Islet precursor cell (in vitro differentiated cells): ENCODE measurements at regions not wholly inside any gene's neighbourhood (a gene's known extent, or its start where the extent isn't known, plus 50 kb on each side); places are given as distances from the start of the nearest gene placed in this dataset.
"Not testable (repeated sequence)": the region's sequence is repeated elsewhere in the genome, so short reads cannot be mapped to it uniquely, and the experiment has no call there.

Experiments
- DNase-seq: peaks from one replicate; pipeline ENCODE4 v3.0.0-alpha.2; 2018

DNA sequence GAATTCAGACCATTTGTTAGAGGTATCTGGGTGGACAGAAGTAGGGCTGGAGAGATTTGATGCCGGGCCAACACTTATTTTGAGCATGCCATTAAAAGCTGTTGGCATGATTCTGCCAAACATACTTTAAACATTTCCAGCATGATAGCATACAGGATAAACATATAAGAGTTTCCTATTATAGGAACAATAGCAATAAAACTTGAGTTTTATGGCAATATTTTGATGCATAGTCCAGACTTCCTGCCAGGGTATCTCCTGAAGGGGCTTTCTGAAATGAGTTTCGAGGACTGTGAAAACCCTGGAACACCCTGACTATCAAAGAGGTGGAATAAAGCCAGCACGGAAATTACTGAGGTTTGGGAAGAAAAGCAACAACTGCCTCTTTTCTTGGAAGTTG, 1398.0 kb upstream of the NXPH2 start:
- DNase-seq = no peak

GRCh38 chr2:140177086-140177485, 1396.9 kb upstream of the NXPH2 start:
- no peak for DNase-seq

DNA sequence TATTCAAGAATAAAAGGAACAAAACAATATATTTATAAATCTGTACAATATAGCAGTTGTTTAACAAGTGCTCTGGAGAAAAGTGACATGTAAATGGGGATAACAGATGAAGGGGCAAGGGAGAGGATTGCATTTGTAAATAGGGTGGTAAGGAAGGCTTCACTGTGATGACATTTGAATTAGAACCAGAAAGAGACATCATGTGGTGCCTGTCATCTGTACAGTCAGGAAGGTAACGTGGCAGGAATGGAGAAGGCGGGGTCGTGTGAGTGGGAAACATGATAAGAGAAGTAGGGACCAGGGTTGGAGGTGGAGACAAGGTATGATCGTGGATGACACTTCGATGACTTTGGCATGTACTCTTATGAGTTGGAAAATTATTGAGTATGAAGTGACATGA, 1393.6 kb upstream of the NXPH2 start:
- DNase-seq = no peak

DNA sequence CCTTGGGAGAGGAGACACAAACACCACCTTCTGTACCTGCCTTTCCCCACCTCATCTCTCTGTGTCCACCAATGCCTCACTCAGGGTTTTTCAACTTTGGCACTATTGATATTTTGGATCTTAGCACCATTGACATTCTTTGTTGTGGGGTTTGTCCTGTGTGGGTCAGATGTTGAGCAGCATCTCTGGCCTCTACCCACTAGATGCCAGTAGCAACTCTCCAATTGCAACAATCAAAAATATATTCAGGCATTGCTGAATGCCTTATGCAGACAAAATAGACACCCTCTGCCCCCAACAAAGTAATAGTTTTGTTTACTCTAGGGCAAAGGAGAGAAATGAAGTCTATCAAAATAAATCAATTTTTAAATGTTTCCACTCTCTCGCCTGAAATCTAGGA, 1384.3 kb upstream of the NXPH2 start:
- DNase-seq = no peak

GRCh38 chr2:140158259-140158658, 1378.1 kb upstream of the NXPH2 start:
- no peak for DNase-seq

DNA sequence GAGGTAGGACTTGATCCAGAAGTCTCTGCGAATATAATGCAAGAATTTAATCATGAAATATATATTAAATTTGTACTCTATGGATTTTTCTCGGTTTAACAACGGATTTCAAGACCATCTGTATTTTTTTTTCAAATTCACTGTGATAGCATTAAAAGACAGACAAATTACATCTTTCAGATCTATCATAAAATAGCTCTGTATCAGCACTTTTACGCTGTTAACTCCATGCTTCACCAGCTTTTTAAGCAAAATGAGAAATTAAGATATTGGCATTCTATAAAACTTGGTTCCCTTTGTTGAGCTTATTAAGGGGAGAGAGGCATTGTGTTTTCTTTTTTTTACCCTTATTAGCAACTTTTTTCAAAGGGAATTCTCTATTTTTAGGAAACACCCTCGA, 1377.6 kb upstream of the NXPH2 start:
- no peak for DNase-seq

DNA sequence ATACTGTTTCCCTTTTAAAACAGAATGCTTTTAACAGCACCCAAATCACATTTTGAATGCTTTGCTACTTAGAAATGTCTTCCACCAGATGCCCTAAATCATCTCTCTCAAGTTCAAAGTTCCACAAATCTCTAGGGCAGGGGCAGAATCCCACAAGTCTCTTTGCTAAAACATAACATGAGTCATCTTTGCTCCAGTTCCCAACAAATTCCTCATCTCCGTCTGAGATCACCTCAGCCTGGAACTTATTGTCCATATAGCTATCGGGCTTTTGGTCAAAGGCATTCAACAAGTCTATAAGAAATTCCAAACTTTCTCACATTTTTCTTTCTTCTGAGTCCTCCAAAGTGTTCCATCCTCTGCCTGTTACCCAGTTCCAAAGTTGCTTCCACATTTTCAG, 1374.5 kb upstream of the NXPH2 start:
- DNase-seq = no peak

DNA sequence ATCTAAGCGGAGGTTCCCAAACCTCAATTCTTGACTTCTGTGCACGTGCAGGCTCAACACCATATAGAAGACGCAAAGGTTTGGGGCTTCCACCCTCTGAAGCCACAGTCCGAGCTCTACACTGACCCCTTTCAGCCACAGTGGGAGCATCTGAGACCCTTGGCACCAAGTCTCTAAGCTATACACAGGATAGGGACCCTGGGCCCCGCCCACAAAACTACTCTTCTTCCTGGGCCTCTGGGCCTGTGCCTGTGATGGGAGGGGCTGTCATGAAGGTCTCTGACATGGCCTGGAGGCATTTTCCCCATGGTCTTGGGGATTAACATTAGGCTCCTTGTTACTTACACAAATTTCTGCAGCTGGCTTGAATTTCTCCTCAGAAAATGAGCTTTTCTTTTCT, 1374.1 kb upstream of the NXPH2 start:
- no peak for DNase-seq

DNA sequence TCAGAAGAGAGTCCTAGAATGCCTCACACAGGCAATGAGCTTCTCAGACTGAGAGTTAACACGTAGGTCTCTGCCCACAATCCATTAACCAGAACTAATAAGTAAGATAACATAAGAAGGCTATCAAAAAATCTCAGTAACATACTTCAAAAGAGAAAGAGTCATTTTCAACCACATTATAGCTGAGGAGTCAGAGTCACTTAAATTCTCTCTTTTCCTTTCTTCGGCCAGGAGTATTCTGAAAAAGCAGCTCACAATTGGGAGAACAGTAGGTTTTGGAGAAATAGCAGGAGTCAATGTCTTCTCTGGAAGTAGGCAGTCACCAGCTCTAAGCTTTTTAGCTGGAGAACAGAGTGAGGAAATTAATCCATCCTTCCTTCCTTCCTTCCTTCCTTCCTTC, 1364.4 kb upstream of the NXPH2 start:
- DNase-seq = no peak

- DNase-seq = no peak
Observed at GRCh38 chr2:140138736-140139135, 1358.5 kb upstream of the NXPH2 start.

DNA sequence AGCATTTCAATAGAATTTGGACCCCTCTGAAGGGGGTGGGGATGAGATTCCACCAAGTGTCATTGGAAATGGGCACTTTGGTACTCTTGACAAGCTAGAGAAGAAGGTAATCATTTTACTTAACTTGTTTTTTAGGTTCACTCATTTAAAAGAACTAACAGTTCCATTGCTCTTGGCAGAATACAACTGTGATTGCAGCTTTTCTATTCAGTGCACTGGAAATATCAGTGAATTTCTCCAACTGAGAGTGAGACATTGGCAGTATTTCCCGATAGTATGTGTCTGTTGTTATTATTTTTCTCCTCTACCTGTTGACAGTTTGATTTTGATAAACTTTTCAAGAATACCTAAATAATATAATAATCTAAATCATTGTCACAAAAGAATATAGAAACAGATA, 1356.7 kb upstream of the NXPH2 start:
- no peak for DNase-seq

DNA sequence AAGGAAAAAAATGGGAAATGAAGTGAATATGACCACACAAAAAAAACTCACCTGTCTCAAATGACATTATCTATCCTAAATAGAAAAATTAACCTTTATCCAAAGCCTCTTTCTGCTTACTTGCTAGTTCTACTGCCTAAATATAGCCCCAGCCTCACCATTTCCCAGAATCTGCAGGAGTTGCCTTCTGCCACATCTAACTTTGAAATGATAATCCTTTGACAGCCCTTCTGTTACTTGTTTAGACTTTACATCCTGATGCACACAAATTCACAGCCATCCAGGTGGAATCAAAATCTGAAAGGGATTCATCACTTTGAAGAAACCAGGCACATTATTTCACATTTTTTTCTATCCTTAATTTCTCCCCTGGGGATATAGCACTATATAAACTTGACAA, 1356.2 kb upstream of the NXPH2 start:
- no peak for DNase-seq

DNA sequence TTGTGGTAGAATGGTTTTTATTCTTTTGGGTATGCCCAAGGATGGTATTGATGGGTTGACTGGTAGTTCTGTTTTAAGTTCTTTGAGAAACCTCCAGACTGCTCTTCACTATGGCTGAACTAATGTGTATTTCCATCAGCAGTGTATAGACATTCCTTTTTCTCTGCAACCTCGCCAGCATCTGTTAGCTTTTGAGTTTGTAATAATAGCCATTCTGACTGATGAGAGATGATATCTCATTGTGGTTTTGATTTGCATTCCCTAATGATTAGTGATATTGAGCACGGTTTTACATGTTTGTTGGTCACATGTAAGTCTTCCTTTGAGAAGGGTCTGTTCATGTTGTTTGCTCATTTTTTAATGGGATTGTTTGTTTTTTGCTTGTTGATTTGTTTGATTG, 1348.7 kb upstream of the NXPH2 start:
- no peak for DNase-seq

DNA sequence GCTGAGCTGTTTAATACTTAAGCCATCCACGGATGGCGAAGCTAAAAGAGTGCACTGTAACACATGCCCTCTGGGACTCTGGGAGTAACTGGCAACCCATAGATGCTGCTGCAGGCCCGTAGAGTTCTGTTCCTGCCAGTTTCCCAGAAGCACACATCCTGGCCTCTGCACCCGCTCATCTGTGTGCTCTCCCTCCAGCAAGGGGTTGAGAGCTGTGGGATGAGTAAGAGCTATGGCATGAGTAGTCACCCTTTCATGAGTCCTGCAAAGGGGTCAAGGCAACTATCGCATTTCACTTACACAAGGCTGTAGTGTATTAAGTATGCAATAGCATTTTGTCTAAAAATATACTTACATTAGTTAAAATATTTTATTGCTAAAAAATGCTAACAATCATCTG, 1341.8 kb upstream of the NXPH2 start:
- peak; percentile 68 for DNase-seq

GRCh38 chr2:140117386-140117785, 1337.2 kb upstream of the NXPH2 start:
- no peak for DNase-seq

GRCh38 chr2:140108706-140109475, 1328.7 kb upstream of the NXPH2 start:
- no peak for DNase-seq

DNA sequence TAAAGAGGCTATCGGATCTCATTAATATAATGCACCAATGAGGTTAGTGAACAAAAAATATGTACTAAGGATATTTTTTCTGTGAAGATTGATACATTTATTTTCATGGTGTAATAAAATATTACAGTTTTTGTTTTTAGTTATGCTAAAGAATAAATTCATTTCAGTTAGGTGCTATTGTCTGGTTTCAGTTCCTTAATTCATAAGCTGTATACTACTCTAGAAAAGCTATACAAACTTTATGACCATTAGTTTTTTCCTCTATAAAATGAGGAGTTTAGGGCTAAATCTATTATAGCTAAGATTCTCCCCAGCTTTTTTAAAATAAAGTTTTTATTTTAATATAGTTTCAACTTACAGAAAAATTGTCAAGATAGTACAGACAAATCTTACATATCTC, 1311.7 kb upstream of the NXPH2 start:
- no peak for DNase-seq

DNA sequence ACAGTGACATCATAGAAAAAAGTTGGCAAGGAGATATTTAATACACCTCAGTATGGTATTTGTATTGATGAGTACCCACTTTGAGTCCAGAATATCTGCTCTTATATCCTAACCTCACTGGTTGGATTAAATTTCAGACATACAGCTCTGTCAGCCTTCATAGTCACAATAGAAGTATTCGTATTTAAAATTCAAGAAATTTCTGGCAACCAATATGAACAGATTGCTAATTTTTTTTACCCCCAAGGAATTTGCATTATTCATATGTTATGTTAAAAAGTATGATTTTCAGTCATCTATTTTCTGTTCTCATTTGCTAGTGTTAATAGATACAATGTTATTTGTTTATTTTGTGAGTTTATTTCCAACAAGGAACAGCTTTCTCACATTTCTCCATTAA, 1306.8 kb upstream of the NXPH2 start:
- DNase-seq = no peak

- DNase-seq = no peak
Observed at GRCh38 chr2:140085674-140086073, 1305.5 kb upstream of the NXPH2 start.

- DNase-seq = no peak
Observed at GRCh38 chr2:140079038-140079437, 1298.8 kb upstream of the NXPH2 start.

- DNase-seq = no peak
Observed at GRCh38 chr2:140076164-140076563, 1296.0 kb upstream of the NXPH2 start.

- DNase-seq = not testable (repeated sequence)
Observed at GRCh38 chr2:140073763-140074162, 1293.6 kb upstream of the NXPH2 start.

DNA sequence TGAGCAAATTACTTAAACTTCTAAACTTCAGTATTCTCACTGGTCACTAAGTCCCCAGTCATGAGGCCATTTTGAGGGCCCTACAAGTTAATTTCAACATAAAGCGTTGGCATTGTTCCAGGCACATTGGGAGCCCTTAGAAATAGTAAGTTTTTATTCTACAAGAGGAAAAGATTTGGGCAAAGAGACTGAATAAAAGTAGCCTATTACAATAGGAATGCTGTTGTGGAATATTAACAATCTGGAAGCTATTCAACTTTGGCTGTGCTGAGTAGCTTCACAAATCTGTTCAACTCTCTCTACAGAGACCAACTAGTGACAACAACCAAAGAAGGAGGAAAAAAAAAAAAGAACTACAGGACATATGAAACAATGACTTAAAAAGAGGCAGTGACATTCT, 1287.5 kb upstream of the NXPH2 start:
- DNase-seq = no peak

- no peak for DNase-seq
Observed at GRCh38 chr2:140064243-140064642, 1284.1 kb upstream of the NXPH2 start.

DNA sequence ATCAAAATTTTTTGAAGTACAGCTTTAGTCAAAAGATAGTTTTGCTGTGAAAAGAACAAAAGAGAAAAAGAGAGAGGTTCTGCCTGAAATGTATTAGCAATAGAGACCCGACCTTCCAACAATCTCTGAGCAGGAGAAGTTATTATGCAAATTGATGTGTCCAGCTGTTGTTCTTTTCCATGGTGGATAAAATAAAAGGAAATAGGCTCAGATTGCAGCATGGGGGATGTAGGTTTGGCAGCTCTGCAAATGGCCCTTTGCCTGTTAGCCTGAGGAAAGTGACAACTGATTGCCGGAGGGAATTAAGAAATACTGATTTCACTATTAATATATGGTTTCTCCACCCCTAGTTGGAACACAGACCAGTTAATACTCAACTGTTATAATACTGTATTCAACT, 1283.2 kb upstream of the NXPH2 start:
- DNase-seq = no peak

GRCh38 chr2:140061240-140061639, 1281.0 kb upstream of the NXPH2 start:
- DNase-seq = no peak
